ENCODE measurements at regions not wholly inside any gene's neighbourhood (a gene's known extent, or its start where the extent isn't known, plus 50 kb on each side); places are given as distances from the start of the nearest gene placed in this dataset.
"Not testable (repeated sequence)": the region's sequence is repeated elsewhere in the genome, so short reads cannot be mapped to it uniquely, and the experiment has no call there.

DNA sequence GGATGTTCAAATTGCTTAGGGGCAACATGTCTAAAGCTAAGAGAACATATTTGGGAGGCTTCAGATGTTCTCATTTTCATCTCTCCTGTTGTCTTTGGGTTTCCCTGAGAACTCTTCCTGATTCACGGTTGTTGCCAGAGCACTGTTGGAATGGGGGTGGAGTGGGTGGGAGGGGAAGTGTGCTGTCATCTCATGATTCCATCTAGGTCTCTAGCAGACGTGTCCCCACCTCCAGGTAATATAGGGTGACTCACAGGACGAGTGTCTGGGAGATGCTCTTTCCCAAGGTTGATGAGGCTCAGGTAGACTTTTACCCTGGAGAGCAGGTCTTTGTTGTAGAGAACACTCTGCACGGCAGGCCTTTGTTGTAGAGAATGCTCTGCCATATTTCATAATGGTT, 636.9 kb downstream of the QKI start:
- ChIA-PET POLR2A (no interaction called here), CTCF (no interaction called here)
- TF ChIP-seq BHLHE40 (IDR thresholded peaks at IDR 0.05; ENCODE audit: borderline replicate concordance) = no peak
- TF ChIP-seq, protein P1, sequence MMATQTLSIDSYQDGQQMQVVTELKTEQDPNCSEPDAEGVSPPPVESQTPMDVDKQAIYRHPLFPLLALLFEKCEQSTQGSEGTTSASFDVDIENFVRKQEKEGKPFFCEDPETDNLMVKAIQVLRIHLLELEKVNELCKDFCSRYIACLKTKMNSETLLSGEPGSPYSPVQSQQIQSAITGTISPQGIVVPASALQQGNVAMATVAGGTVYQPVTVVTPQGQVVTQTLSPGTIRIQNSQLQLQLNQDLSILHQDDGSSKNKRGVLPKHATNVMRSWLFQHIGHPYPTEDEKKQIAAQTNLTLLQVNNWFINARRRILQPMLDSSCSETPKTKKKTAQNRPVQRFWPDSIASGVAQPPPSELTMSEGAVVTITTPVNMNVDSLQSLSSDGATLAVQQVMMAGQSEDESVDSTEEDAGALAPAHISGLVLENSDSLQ (IDR thresholded peaks at IDR 0.05) = no peak
- TF ChIP-seq L3MBTL2 (conservative IDR thresholded peaks at IDR 0.05) = no peak
- no peak for TF ChIP-seq FOXA1 (IDR thresholded peaks at IDR 0.05)
- TF ChIP-seq FOXM1 (IDR thresholded peaks at IDR 0.05; ENCODE audit: borderline replicate concordance) = no peak
- TF ChIP-seq ZNF384 (IDR thresholded peaks at IDR 0.05) = no peak
- no peak for TF ChIP-seq ELF4 (IDR thresholded peaks at IDR 0.05)
- no peak for TF ChIP-seq LEF1 (IDR thresholded peaks at IDR 0.05; ENCODE audit: borderline replicate concordance)
- no peak for TF ChIP-seq NFRKB (IDR thresholded peaks at IDR 0.05)
- no peak for TF ChIP-seq CTBP1 (IDR thresholded peaks at IDR 0.05; ENCODE audit: borderline replicate concordance)
- TF ChIP-seq ARNT (IDR thresholded peaks at IDR 0.05) = no peak
- TF ChIP-seq SUZ12 (IDR thresholded peaks at IDR 0.05) = no peak
- no peak for TF ChIP-seq FOXK2 (IDR thresholded peaks at IDR 0.05)
- TF ChIP-seq SP1 (IDR thresholded peaks at IDR 0.05) = no peak
- TF ChIP-seq TARDBP (IDR thresholded peaks at IDR 0.05) = no peak
- no peak for TF ChIP-seq HDGF (IDR thresholded peaks at IDR 0.05; ENCODE audit: borderline replicate concordance)
- DNase-seq (ENCODE audit: extremely low spot score) = no peak

DNA sequence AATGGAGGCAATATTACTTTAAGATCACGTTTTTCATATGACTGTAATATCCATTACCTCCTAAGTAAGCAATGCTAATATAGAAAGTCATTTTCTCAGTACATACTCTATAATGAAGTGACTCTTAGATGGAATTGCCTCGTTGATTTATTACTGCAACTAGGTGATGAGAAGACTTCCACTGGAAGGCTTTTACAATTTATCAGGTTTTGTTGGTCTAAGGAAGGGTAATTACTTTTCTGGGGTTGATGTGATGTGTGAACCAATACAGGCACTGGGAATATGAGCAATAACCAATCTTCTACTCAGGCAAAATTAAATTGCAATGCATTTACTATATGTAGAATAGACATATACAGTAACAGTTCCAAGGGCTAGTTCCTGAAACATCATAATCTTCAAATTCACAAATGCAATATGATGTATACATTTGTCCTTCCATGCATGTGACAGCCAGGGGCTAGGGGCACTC, 635.0 kb downstream of the QKI start:
- ChIA-PET CTCF (no interaction called here), POLR2A (no interaction called here)
- DNase-seq (ENCODE audit: extremely low spot score) = no peak
- no peak for TF ChIP-seq FOXA1 (IDR thresholded peaks at IDR 0.05)
- TF ChIP-seq ZNF384 (IDR thresholded peaks at IDR 0.05) = no peak
- no peak for TF ChIP-seq BHLHE40 (IDR thresholded peaks at IDR 0.05; ENCODE audit: borderline replicate concordance)
- TF ChIP-seq CTBP1 (IDR thresholded peaks at IDR 0.05; ENCODE audit: borderline replicate concordance) = no peak
- TF ChIP-seq FOXM1 (IDR thresholded peaks at IDR 0.05; ENCODE audit: borderline replicate concordance) = no peak
- TF ChIP-seq, protein P1 (IDR thresholded peaks at IDR 0.05) = no peak

DNA sequence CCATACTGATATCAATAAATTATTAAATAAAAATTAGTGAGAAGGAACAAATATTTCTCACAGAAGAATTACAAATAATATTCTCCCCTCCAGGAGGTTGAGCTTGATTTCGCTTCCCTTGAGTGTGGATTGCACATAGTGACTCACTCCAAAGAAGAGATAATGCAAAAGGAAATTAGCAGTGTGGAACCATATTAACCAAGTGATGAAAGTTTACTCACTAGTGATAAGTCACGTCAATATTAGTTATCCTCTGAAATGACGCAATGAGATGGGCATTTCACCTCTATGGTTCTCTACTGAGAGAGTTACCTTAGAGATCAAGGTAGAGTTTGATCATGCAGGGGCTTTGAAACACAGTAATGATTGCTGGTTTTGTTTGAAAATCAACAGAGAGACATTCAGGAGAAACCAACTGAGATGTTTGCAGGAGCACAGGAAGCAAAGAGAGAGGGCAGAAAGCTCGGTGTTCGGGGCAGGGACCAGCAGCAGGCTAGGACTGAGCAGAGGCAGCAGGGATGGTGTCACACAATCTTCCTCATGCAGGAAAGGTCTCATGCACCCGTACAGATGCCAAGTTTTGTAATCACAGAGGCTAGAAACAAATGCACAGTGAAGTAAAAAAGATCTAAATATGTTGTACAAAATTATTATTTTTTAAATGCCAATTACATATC, 634.5 kb downstream of the QKI start:
- ChIA-PET POLR2A (no interaction called here), CTCF (no interaction called here)
- TF ChIP-seq ELF4 (IDR thresholded peaks at IDR 0.05) (no peak), TARDBP (IDR thresholded peaks at IDR 0.05) (no peak), ZNF384 (IDR thresholded peaks at IDR 0.05) (no peak), CTBP1 (IDR thresholded peaks at IDR 0.05; ENCODE audit: borderline replicate concordance) (no peak), HDGF (IDR thresholded peaks at IDR 0.05; ENCODE audit: borderline replicate concordance) (no peak), ARNT (IDR thresholded peaks at IDR 0.05) (no peak), NFRKB (IDR thresholded peaks at IDR 0.05) (no peak), BHLHE40 (IDR thresholded peaks at IDR 0.05; ENCODE audit: borderline replicate concordance) (no peak), SP1 (IDR thresholded peaks at IDR 0.05) (no peak), FOXM1 (IDR thresholded peaks at IDR 0.05; ENCODE audit: borderline replicate concordance) (no peak), LEF1 (IDR thresholded peaks at IDR 0.05; ENCODE audit: borderline replicate concordance) (no peak), FOXA1 (IDR thresholded peaks at IDR 0.05) (no peak), SUZ12 (IDR thresholded peaks at IDR 0.05) (no peak), FOXK2 (IDR thresholded peaks at IDR 0.05) (no peak), L3MBTL2 (conservative IDR thresholded peaks at IDR 0.05) (no peak)
- TF ChIP-seq, protein P1 (IDR thresholded peaks at IDR 0.05) = no peak
- DNase-seq (ENCODE audit: extremely low spot score) = no peak

DNA sequence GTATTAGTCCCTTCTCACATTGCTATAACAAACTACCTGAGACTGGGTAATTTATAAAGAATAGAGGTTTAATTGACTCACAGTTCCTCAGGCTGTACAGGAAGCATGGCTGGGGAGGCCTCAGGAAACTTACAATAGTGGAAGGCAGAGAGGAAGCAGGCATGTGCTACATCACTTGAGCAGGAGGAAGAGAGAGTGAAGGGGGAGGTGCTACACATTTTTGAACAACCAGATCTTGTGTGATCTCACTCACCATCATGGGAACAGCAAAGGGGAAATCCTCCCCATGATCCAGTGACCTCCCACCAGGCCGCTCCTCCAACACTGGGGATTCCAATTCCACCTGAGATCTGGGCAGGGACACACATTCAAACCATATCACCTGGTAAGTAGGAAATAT, 630.6 kb downstream of the QKI start:
- TF ChIP-seq FOXA1 (IDR thresholded peaks at IDR 0.05) (no peak), ARNT (IDR thresholded peaks at IDR 0.05) (no peak), BHLHE40 (IDR thresholded peaks at IDR 0.05; ENCODE audit: borderline replicate concordance) (no peak), ELF4 (IDR thresholded peaks at IDR 0.05) (no peak), ZNF384 (IDR thresholded peaks at IDR 0.05) (no peak), SP1 (IDR thresholded peaks at IDR 0.05) (no peak), FOXM1 (IDR thresholded peaks at IDR 0.05; ENCODE audit: borderline replicate concordance) (no peak), L3MBTL2 (conservative IDR thresholded peaks at IDR 0.05) (no peak), SUZ12 (IDR thresholded peaks at IDR 0.05) (no peak), NFRKB (IDR thresholded peaks at IDR 0.05) (no peak), HDGF (IDR thresholded peaks at IDR 0.05; ENCODE audit: borderline replicate concordance) (no peak), CTBP1 (IDR thresholded peaks at IDR 0.05; ENCODE audit: borderline replicate concordance) (no peak), TARDBP (IDR thresholded peaks at IDR 0.05) (no peak), LEF1 (IDR thresholded peaks at IDR 0.05; ENCODE audit: borderline replicate concordance) (no peak), FOXK2 (IDR thresholded peaks at IDR 0.05) (no peak)
- TF ChIP-seq, protein P1 (IDR thresholded peaks at IDR 0.05) = no peak
- CTCF ChIA-PET = interaction anchor here (0.6 kb wide), 1 partner anchor 1200 kb away, joined by 3 read pairs; no protein-coding TSS in a partner anchor
- no peak for DNase-seq (ENCODE audit: extremely low spot score)
- POLR2A ChIA-PET = no interaction called here

DNA sequence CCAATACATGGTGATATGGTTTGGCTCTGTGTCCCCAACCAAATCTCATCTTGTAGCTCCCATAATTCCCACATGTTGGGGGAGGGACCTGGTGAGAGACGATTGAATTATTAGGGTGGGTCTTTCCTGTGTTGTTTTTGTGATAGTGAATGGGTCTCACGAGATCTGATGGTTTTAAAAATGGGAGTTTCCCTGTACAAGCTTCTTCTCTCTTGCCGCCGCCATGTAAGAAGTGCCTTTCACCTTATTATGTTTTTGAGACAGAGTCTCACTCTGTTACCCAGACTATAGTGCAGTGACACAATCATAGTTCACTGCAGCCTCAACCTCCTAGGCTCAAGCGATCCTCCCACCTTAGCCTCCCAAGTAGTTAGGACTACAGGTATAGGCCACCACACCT, 629.1 kb downstream of the QKI start:
- CTCF ChIA-PET = interaction anchor here (0.7 kb wide), 1 partner anchor 66 kb away, joined by 3 read pairs; no protein-coding TSS in a partner anchor
- POLR2A ChIA-PET = not testable (repeated sequence)

More for the DNA sequence above, 629.1 kb downstream of the QKI start:
- not testable (repeated sequence) for DNase-seq (ENCODE audit: extremely low spot score)

All from HEK293T (cell line).